ENCODE measurements at regions not wholly inside any gene's neighbourhood (a gene's known extent, or its start where the extent isn't known, plus 50 kb on each side); places are given as distances from the start of the nearest gene placed in this dataset.
A peak's percentile ranks its signal among the peaks of the same experiment; 100 is the strongest.
"Not testable (repeated sequence)": the region's sequence is repeated elsewhere in the genome, so short reads cannot be mapped to it uniquely, and the experiment has no call there.

- no peak for DNase-seq (ENCODE audit: low read depth in 2 of 2)
Observed at GRCh38 chr3:40753291-40753770, 228.6 kb downstream of the ZNF621 start.

- no peak for DNase-seq (ENCODE audit: low read depth in 2 of 2)
Observed at GRCh38 chr3:40753951-40754350, 229.2 kb downstream of the ZNF621 start.

- peak in 1 of 2 donors; percentile 1 for DNase-seq (ENCODE audit: low read depth in 2 of 2)
Observed at GRCh38 chr3:40754994-40755393, 230.2 kb downstream of the ZNF621 start.

- no peak for DNase-seq (ENCODE audit: low read depth in 2 of 2)
Observed at GRCh38 chr3:40756500-40756899, 231.7 kb downstream of the ZNF621 start.

- not testable (repeated sequence) for DNase-seq (ENCODE audit: low read depth in 2 of 2)
Observed at GRCh38 chr3:40762771-40763170, 238.0 kb downstream of the ZNF621 start.

GRCh38 chr3:40763807-40764206, 239.0 kb downstream of the ZNF621 start:
- no peak for DNase-seq (ENCODE audit: low read depth in 2 of 2)

- no peak for DNase-seq (ENCODE audit: low read depth in 2 of 2)
Observed at GRCh38 chr3:40764747-40765146, 240.0 kb downstream of the ZNF621 start.

GRCh38 chr3:40765884-40766283, 241.1 kb downstream of the ZNF621 start:
- DNase-seq (ENCODE audit: low read depth in 2 of 2), result no peak

- no peak for DNase-seq (ENCODE audit: low read depth in 2 of 2)
Observed at GRCh38 chr3:40766396-40766795, 241.6 kb downstream of the ZNF621 start.

GRCh38 chr3:40768046-40768445, 243.3 kb downstream of the ZNF621 start:
- no peak for DNase-seq (ENCODE audit: low read depth in 2 of 2)

GRCh38 chr3:40768536-40768935, 243.8 kb downstream of the ZNF621 start:
- no peak for DNase-seq (ENCODE audit: low read depth in 2 of 2)

GRCh38 chr3:40770061-40770460, 245.3 kb downstream of the ZNF621 start:
- DNase-seq (ENCODE audit: low read depth in 2 of 2), result no peak

GRCh38 chr3:40771112-40771511, 246.4 kb downstream of the ZNF621 start:
- DNase-seq (ENCODE audit: low read depth in 2 of 2), result no peak

- DNase-seq (ENCODE audit: low read depth in 2 of 2), result no peak
Observed at GRCh38 chr3:40779039-40779438, 254.3 kb downstream of the ZNF621 start.

- DNase-seq (ENCODE audit: low read depth in 2 of 2), result no peak
Observed at GRCh38 chr3:40780291-40780924, 255.6 kb downstream of the ZNF621 start.

GRCh38 chr3:40780925-40781406, 256.2 kb downstream of the ZNF621 start:
- DNase-seq (ENCODE audit: low read depth in 2 of 2), result no peak

- DNase-seq (ENCODE audit: low read depth in 2 of 2), result no peak
Observed at GRCh38 chr3:40782111-40782721, 257.5 kb downstream of the ZNF621 start.

- no peak for DNase-seq (ENCODE audit: low read depth in 2 of 2)
Observed at GRCh38 chr3:40790746-40791145, 266.0 kb downstream of the ZNF621 start.

- no peak for DNase-seq (ENCODE audit: low read depth in 2 of 2)
Observed at GRCh38 chr3:40793730-40794129, 269.0 kb downstream of the ZNF621 start.

GRCh38 chr3:40800343-40800742, 275.6 kb downstream of the ZNF621 start:
- no peak for DNase-seq (ENCODE audit: low read depth in 2 of 2)

GRCh38 chr3:40801284-40801741, 276.6 kb downstream of the ZNF621 start:
- DNase-seq (ENCODE audit: low read depth in 2 of 2), result no peak

- no peak for DNase-seq (ENCODE audit: low read depth in 2 of 2)
Observed at GRCh38 chr3:40803311-40803710, 278.6 kb downstream of the ZNF621 start.

GRCh38 chr3:40805456-40805855, 280.7 kb downstream of the ZNF621 start:
- DNase-seq (ENCODE audit: low read depth in 2 of 2), result no peak
